Activated T-cell treated with anti-CD3 and anti-CD28 coated beads, Interleukin-2, amount 50 U/mL, for 72 hours (primary cell): ENCODE measurements at regions not wholly inside any gene's neighbourhood (a gene's known extent, or its start where the extent isn't known, plus 50 kb on each side); places are given as distances from the start of the nearest gene placed in this dataset.

Experiments used
- ATAC-seq, 2 donors: fragments of 150-1000 bp; cut with Tn5 transposase; replicated peaks in 1 of 2; 2 replicates each; pipeline ENCODE4 v1.10.0; 2021; ENCODE audit warnings: moderate library complexity in 2 of 2, mild to moderate bottlenecking in 1 of 2
- DNase-seq, 2 donors: peaks; one replicate each; pipeline ENCODE4 v3.0.0; 2021 to 2022; ENCODE audit warnings: mixed read lengths in 1 of 2
- H3K27ac Mint-ChIP-seq: one replicate; pipeline ENCODE4 v1.8.0; 2022; ENCODE audit warnings: mild to moderate bottlenecking, moderate library complexity, mixed read lengths
- H3K27me3 Mint-ChIP-seq: one replicate; pipeline ENCODE4 v1.8.0; 2022; ENCODE audit warnings: low read depth, mixed read lengths
- H3K36me3 Mint-ChIP-seq, 2 donors: one replicate each; pipeline ENCODE4 v1.8.0; 2022; ENCODE audit warnings: mixed read lengths in 2 of 2, mild to moderate bottlenecking in 1 of 2; ENCODE audit not compliant: insufficient read depth in 2 of 2
- H3K4me1 Mint-ChIP-seq: one replicate; pipeline ENCODE4 v1.8.0; 2022; ENCODE audit warnings: low read depth, mixed read lengths
- H3K4me3 Mint-ChIP-seq, 2 donors: one replicate each; pipeline ENCODE4 v1.8.0; 2022; ENCODE audit warnings: mild to moderate bottlenecking in 2 of 2, mixed read lengths in 2 of 2, moderate library complexity in 2 of 2
- H3K9me3 Mint-ChIP-seq, 2 donors: one replicate each; pipeline ENCODE4 v1.8.0; 2022; ENCODE audit warnings: mixed read lengths in 2 of 2

DNA sequence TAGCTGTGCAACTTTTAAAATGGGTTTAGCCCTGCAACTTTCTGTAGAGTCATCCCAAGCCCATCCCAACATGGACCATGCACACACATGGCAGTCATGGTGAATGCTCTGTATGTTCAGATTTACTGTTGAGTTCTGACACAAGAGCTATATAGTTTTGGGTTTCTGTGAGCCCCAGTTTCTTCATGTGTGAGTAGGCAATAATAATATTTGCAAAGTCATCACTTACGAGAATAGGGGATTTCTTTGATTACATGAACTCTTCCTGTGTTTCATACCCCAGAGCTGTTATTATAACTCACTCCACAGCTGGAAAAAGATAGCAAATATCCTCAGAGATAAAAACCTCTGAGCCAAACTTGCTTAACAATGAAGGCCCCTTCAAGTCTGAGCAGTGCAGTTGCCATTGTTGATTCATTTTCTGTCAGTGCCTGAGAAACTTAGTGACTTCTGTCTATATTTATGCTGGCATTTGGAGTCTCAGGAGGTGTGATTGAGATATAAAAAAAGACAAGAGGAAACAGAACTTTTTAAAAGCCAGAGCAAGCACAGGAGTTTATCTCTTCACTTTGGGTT is 767.9 kb upstream of the API5 start:
- Mint-ChIP-seq H3K27me3 (no peaks in the 10 kb centered on the region), H3K27ac (no peak overlapping the region), H3K36me3 (no peaks in the 10 kb centered on the region), H3K4me3 (no peak overlapping the region), H3K9me3 (peaks cover 6 to 12% of the 10 kb centered on the region in 2 donors), H3K4me1 (no peaks in the 10 kb centered on the region)
- ATAC-seq (no peak), DNase-seq (no peak)

DNA sequence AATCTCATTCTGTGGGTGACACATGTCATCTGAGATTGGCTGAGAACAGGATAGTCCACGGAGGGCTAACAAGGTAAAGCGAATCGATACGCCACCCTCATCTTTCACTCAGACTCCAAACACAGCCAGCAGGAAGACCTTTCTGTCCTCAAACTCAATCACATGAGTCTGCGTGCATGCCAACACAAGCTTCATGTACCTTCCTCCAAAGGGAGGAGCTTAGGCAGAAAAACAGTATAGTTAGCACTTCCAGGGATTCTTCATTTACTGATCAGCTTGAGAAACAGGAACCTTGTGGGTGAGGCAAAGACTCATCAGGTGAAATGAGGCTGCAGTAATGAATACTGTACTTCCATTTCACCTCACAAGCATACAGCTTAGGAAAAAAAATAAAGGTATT is 767.1 kb upstream of the API5 start:
- Mint-ChIP-seq H3K4me3 (no peak overlapping the region), H3K4me1 (no peaks in the 10 kb centered on the region)
- ATAC-seq, result no peak

DNA sequence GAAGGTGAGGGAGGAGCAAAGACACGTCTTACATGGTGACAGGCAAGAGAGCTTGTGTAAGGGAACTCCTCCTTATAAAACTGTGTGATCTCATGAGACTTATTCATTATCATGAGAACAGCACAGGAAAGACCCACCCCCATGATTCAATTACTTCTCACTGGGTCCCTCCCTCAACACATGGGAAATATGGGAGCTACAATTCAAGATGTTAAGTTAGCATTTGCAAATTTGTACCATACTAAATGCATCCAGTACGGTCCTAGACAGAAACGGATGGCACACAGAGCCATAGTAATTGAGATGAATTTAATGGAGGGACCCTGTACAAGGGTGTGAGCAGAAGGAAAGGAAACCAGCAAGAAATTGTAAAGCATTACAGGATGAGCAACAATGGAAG is 765.8 kb upstream of the API5 start:
- H3K36me3 Mint-ChIP-seq, result no peaks in the 10 kb centered on the region
- DNase-seq (no peak), ATAC-seq (no peak)
- no peak overlapping the region for H3K27ac Mint-ChIP-seq
- no peak overlapping the region for H3K4me3 Mint-ChIP-seq
- no peaks in the 10 kb centered on the region for H3K4me1 Mint-ChIP-seq
- peaks cover 7 to 10% of the 10 kb centered on the region in 2 donors for H3K9me3 Mint-ChIP-seq
- H3K27me3 Mint-ChIP-seq, result no peaks in the 10 kb centered on the region

More for the DNA sequence above, 767.1 kb upstream of the API5 start:
- Mint-ChIP-seq H3K27me3 (no peaks in the 10 kb centered on the region), H3K27ac (no peak overlapping the region), H3K9me3 (peaks cover 7 to 11% of the 10 kb centered on the region in 2 donors), H3K36me3 (no peaks in the 10 kb centered on the region)
- DNase-seq, result no peak

DNA sequence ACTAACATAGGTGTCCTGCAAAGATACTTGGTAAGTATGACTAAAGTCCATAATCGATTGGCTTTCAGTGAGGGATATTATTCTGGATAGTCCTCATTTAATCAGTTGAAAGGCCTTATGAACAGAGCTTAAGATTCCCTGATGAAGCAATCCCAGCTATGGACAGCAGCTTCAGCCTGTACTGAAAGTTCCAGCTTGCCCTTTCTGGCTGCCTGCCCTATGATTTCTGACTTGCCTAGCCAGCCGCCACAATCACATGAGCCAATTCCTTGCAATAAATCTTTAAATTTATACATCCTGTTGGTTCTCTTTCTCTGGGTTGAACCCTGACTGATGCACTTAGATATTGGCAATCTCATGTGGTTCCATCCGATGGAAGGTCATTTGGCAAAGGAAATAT is 759.0 kb upstream of the API5 start:
- no peaks in the 10 kb centered on the region for H3K36me3 Mint-ChIP-seq
- H3K27me3 Mint-ChIP-seq, result no peaks in the 10 kb centered on the region
- H3K9me3 Mint-ChIP-seq, result peaks cover 4% of the 10 kb centered on the region in 2 donors
- H3K4me1 Mint-ChIP-seq, result no peaks in the 10 kb centered on the region
- DNase-seq (no peak), ATAC-seq (no peak)
- no peak overlapping the region for H3K27ac Mint-ChIP-seq
- H3K4me3 Mint-ChIP-seq, result no peak overlapping the region

DNA sequence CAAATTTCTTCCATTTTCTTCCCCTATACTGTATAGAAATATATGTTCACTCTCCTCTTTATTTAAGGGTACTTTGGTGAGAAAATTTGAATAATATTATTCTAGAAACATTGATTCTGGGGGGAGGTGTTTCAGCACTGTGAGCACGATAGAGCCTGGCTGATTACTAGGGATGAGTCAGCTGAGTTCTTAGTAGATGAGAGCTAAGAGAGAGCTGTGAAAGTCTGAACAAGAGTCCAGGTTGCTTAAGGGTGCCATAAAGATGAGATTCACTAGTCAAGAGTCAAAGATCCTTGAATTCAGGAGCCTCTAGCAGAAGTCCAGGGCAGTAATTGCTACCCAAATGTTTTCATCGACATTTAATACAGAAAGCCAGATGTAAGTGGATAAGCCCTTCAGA is 756.6 kb upstream of the API5 start:
- no peaks in the 10 kb centered on the region for H3K36me3 Mint-ChIP-seq
- no peak for DNase-seq
- no peaks in the 10 kb centered on the region for H3K4me1 Mint-ChIP-seq
- no peak for ATAC-seq
- H3K4me3 Mint-ChIP-seq, result no peak overlapping the region
- no peak overlapping the region for H3K27ac Mint-ChIP-seq
- H3K27me3 Mint-ChIP-seq, result no peaks in the 10 kb centered on the region
- H3K9me3 Mint-ChIP-seq, result peaks cover 5 to 6% of the 10 kb centered on the region in 2 donors

DNA sequence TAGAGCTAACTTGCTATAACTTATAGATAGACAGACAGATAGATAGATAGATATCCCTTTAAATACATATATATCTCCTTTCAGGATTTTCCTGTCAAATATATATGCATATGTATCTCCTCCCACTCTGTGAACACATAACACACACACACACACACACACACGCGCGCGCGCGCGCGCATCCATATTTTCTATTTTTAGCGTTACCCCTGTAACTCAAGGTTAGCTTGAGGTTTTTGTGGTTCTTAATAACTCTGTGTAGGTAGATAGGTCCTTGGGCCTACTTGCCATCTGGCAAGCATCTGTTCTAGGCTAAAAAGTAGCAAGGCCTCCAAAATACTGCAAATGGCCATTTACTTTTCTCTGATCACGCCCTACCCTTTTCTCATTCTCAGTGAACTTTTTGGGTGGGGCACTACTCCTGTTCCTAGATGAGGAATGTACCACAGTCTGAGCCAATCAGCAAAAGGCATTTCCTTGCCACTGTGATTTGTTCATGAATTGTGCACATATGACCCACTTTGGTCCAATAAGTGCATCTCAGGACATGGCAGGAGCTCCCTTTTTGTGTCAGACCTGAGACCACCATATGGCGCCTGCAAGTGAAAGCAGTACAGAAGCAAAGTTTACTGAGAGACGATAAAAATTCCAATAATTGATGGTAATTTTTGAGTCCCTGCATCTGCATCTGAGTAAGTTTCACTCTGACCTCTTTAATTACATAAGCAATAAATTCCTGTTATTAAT is 740.5 kb upstream of the API5 start:
- no peaks in the 10 kb centered on the region for H3K4me1 Mint-ChIP-seq
- H3K4me3 Mint-ChIP-seq, result no peak overlapping the region
- H3K27ac Mint-ChIP-seq, result no peak overlapping the region
- peaks cover 4 to 10% of the 10 kb centered on the region in 2 donors for H3K9me3 Mint-ChIP-seq
- H3K27me3 Mint-ChIP-seq, result no peaks in the 10 kb centered on the region
- ATAC-seq (no peak), DNase-seq (no peak)
- H3K36me3 Mint-ChIP-seq, result no peaks in the 10 kb centered on the region

DNA sequence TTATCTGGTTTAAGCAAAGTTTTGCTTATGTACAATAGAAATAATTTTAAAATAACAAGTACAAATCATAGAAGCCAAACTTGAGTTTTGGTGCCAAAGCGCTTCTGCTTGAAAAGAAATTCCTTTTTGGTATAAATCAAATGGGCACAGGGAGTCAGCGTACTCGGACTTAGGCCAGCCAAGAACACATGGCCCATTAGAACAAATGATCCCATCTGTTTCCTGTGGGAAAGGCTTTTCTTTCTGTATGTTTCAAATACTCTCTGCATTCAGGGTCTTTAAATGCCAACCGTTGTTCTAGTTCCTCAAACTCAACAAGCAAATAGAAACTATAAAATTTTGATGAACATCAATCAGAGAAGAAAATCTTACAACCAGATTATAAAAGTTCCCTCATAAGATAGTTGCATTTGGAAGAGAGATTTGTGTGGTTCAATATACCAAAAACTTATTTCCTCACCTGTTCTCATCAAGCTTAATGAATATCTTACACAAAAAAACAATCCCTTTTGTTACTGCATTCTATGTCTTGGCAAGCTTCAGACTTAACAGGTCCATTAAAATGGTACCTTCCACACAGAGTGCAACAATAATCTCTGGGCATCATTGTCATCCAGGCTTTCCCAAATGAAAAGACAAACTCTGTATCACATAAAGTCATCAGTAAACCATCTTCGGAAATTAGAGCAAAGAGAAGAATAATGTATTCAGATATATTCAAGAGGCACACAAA is 739.8 kb upstream of the API5 start:
- ATAC-seq, result no peak
- H3K27me3 Mint-ChIP-seq, result no peaks in the 10 kb centered on the region
- H3K4me3 Mint-ChIP-seq, result no peak overlapping the region
- peaks cover 4 to 7% of the 10 kb centered on the region in 2 donors for H3K9me3 Mint-ChIP-seq
- DNase-seq, result no peak
- H3K36me3 Mint-ChIP-seq, result no peaks in the 10 kb centered on the region
- no peak overlapping the region for H3K27ac Mint-ChIP-seq
- no peaks in the 10 kb centered on the region for H3K4me1 Mint-ChIP-seq

DNA sequence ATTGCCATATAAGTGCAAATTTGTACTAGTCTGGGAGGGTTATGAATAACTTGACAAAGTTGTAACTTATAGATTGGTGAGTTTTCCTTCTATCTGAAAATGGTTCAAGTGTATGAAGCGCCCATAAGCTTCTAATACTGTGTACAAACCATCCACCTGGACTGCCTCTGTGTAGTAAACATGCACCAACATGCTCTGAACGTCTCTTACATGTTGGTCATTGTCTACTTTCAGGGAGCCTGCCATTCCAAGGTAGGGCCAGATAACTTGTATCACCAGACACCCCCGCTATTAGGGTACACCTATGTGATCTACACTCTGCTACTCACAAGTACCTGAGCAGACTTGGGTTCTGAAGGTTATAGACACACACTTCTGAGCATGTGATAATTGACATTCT is 735.5 kb upstream of the API5 start:
- Mint-ChIP-seq H3K27ac (no peak overlapping the region), H3K27me3 (no peaks in the 10 kb centered on the region), H3K36me3 (no peaks in the 10 kb centered on the region), H3K4me1 (no peaks in the 10 kb centered on the region), H3K9me3 (peaks cover 9 to 14% of the 10 kb centered on the region in 2 donors), H3K4me3 (no peak overlapping the region)
- no peak for DNase-seq
- ATAC-seq, result no peak

DNA sequence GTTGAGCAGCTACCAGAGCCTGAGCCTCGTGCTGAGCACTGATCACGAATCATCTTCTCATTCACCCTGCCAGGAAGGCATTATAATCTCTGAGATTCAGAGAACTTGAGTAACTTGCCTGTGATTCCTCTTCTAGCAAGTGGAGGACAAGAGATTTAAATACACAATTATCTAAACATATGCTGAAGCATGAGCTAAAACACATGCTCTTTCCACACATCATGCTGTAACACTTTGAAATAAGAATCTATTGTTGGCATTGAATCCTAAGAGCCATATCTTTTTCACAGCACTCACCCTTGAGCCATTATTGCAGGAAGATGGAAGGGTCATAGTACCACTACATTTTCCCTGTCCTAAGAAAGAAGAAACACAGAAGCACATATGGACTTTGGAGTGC is 722.5 kb upstream of the API5 start:
- H3K4me3 Mint-ChIP-seq, result no peak overlapping the region
- DNase-seq, result no peak
- H3K27ac Mint-ChIP-seq, result no peak overlapping the region
- no peaks in the 10 kb centered on the region for H3K4me1 Mint-ChIP-seq
- H3K27me3 Mint-ChIP-seq, result no peaks in the 10 kb centered on the region
- no peak for ATAC-seq
- peaks cover 0 to 11% of the 10 kb centered on the region in 2 donors for H3K9me3 Mint-ChIP-seq
- no peaks in the 10 kb centered on the region for H3K36me3 Mint-ChIP-seq

DNA sequence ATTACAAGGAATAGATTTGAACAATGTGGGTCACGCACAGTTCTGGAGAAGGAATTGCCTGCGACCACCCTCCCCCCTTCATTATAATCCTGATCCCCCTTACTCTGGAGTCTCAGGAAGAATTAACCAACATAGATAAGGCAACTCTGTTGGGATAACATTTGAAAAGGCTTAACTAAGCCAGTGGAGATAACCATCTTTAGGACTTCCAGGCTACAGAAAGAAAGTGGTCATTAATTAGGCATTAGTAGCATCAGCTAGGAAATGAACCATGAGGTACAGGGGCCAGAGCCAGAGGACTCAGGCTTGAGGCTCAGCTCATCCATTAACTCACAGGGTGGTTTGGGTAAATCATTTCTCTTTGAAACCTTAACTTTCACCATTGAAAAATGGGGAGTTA is 720.0 kb upstream of the API5 start:
- no peak for ATAC-seq
- Mint-ChIP-seq H3K9me3 (peaks cover 0 to 9% of the 10 kb centered on the region in 2 donors), H3K4me1 (no peaks in the 10 kb centered on the region), H3K4me3 (no peak overlapping the region), H3K27ac (no peak overlapping the region), H3K27me3 (no peaks in the 10 kb centered on the region), H3K36me3 (no peaks in the 10 kb centered on the region)
- no peak for DNase-seq

DNA sequence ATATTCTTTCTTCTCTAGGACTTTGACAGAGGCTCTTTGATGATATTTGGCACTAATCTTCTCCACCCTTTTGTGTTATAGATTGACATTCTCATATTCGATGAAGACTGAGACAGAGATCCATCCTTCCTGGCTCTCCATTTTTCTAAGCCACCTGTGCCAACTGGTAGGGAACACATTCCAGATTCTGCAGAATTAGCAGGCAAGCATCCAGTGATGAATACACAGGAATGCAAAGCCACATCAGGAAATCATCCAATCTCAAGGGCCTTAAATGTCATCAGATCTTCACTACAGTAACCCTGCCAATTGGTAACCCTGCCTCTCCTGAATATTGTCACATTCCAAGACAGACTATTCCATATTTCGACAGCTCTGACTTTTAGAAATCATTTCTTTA is 718.4 kb upstream of the API5 start:
- Mint-ChIP-seq H3K27ac (no peak overlapping the region), H3K4me1 (no peaks in the 10 kb centered on the region)

DNA sequence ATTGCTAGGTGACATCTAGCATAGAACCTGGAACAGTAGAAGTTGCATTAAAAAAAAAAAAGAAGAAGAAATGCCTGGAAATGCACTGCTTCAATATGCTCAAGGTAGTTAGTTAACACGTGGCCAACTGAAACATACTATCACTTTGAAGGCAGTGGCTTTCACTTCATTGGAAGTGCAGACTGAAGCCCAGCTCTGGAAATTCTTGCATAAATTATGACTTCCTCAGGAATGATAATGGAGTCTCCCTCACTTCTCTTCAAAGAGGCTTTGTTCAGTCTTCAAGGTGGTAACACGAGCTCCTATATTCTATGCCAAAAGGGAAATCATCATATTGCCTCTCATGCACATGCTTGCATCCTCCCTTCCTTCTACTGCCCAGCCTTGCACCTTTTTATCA is 715.9 kb upstream of the API5 start:
- DNase-seq (no peak), ATAC-seq (no peak)
- no peaks in the 10 kb centered on the region for H3K27me3 Mint-ChIP-seq
- H3K4me1 Mint-ChIP-seq, result no peaks in the 10 kb centered on the region
- H3K4me3 Mint-ChIP-seq, result no peak overlapping the region
- no peaks in the 10 kb centered on the region for H3K36me3 Mint-ChIP-seq
- H3K27ac Mint-ChIP-seq, result no peak overlapping the region
- H3K9me3 Mint-ChIP-seq, result peaks cover 0 to 5% of the 10 kb centered on the region in 2 donors

More for the DNA sequence above, 718.4 kb upstream of the API5 start:
- H3K36me3 Mint-ChIP-seq, result no peaks in the 10 kb centered on the region
- H3K27me3 Mint-ChIP-seq, result no peaks in the 10 kb centered on the region
- DNase-seq, result no peak
- no peak for ATAC-seq
- peaks cover 0 to 7% of the 10 kb centered on the region in 2 donors for H3K9me3 Mint-ChIP-seq
- no peak overlapping the region for H3K4me3 Mint-ChIP-seq

DNA sequence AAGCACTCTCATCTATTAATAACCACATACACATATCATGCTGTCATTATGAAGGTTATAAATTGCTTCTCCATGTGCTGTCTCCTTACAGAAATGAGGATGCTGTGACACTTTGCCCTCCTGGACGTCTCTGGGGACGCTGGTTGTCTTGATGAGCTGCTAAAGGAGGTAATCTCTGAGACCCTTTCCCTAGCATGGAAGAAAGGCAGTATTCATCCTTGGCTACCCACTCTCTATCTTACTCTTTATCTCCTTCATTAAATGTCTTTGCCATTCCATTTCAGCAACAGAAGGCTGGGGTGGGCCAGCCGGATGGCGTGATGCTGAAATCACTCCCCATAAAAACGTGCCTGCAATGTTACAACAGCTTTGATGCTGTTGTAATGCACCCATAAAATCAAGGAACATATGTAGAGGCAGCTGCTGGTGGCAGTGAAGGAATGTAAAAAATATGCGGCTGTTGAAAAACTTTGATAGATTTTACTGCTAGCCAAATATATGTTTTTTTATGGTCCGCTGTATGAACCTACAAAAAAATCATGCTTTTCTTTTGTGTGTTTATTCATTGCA is 715.1 kb upstream of the API5 start:
- H3K27me3 Mint-ChIP-seq, result no peaks in the 10 kb centered on the region
- no peaks in the 10 kb centered on the region for H3K36me3 Mint-ChIP-seq
- no peak overlapping the region for H3K27ac Mint-ChIP-seq
- H3K4me1 Mint-ChIP-seq, result no peaks in the 10 kb centered on the region
- ATAC-seq (no peak), DNase-seq (no peak)
- no peak overlapping the region for H3K4me3 Mint-ChIP-seq
- peaks cover 0 to 5% of the 10 kb centered on the region in 2 donors for H3K9me3 Mint-ChIP-seq
